HEK293T (cell line): ENCODE measurements at regions not wholly inside any gene's neighbourhood (a gene's known extent, or its start where the extent isn't known, plus 50 kb on each side); places are given as distances from the start of the nearest gene placed in this dataset.

ENCODE experiments used
- ARNT ChIP-seq: fragments of 450-650 bp; IDR thresholded peaks from 2 replicates; pipeline ENCODE4 v1.6.1; 2017; ENCODE audit warnings: mild to moderate bottlenecking
- BHLHE40 ChIP-seq: fragments of 450-650 bp; IDR thresholded peaks from 2 replicates; pipeline ENCODE4 v1.6.1; 2016; ENCODE audit warnings: mild to moderate bottlenecking, moderate library complexity, borderline replicate concordance
- ELF4 ChIP-seq: fragments of 450-650 bp; IDR thresholded peaks from 2 replicates; pipeline ENCODE4 v1.6.1; 2017; ENCODE audit warnings: antibody characterized with exemption
- FOXK2 ChIP-seq: fragments of 450-650 bp; IDR thresholded peaks from 2 replicates; pipeline ENCODE4 v1.6.1; 2016; ENCODE audit warnings: mild to moderate bottlenecking
- FOXM1 ChIP-seq: fragments of 450-650 bp; IDR thresholded peaks from 2 replicates; pipeline ENCODE4 v1.6.1; 2017; ENCODE audit warnings: mild to moderate bottlenecking, borderline replicate concordance
- HDGF ChIP-seq: fragments of 450-650 bp; IDR thresholded peaks from 2 replicates; pipeline ENCODE4 v1.6.1; 2017; ENCODE audit warnings: antibody characterized with exemption, borderline replicate concordance
- L3MBTL2 ChIP-seq: fragments of 450-650 bp; conservative IDR thresholded peaks from 2 replicates; pipeline ENCODE4 v1.6.1; 2016; ENCODE audit warnings: mild to moderate bottlenecking
- SUZ12 ChIP-seq: fragments of 450-650 bp; IDR thresholded peaks from 2 replicates; pipeline ENCODE4 v1.6.1; 2016; ENCODE audit warnings: mild to moderate bottlenecking
- ZNF384 ChIP-seq: fragments of 450-650 bp; IDR thresholded peaks from 2 replicates; pipeline ENCODE4 v1.6.1; 2016
- TF ChIP-seq, protein P1 (sequence below): fragments of 450-650 bp; IDR thresholded peaks from 2 replicates; pipeline ENCODE4 v1.6.1; 2016

DNA sequence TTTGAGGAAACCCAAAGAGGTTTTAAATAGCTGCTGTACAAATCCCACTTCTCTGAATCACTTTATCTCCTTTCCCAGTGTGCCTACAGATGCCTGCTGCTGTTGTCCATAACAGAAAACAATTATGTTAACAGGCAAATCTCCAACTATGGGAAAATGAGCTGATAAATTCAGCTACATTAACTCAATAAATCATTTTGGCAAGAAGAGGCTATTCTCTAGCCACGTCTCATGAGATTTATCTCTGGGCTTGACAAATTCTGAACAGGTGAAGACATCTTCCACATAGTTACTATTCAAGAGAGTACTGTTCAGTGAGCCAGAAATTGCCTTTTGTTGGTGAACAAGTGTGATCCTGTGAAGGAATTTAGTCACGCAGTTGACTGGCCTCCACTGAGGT, 327.1 kb upstream of the FMN2 start:
- TF ChIP-seq ARNT (no peak), ZNF384 (no peak), L3MBTL2 (no peak), FOXK2 (no peak), ELF4 (no peak), SUZ12 (no peak), FOXM1 (no peak), HDGF (no peak), BHLHE40 (no peak)
- TF ChIP-seq, protein P1, sequence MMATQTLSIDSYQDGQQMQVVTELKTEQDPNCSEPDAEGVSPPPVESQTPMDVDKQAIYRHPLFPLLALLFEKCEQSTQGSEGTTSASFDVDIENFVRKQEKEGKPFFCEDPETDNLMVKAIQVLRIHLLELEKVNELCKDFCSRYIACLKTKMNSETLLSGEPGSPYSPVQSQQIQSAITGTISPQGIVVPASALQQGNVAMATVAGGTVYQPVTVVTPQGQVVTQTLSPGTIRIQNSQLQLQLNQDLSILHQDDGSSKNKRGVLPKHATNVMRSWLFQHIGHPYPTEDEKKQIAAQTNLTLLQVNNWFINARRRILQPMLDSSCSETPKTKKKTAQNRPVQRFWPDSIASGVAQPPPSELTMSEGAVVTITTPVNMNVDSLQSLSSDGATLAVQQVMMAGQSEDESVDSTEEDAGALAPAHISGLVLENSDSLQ: no peak
